ENCODE measurements at regions not wholly inside any gene's neighbourhood (a gene's known extent, or its start where the extent isn't known, plus 50 kb on each side); places are given as distances from the start of the nearest gene placed in this dataset.

DNA sequence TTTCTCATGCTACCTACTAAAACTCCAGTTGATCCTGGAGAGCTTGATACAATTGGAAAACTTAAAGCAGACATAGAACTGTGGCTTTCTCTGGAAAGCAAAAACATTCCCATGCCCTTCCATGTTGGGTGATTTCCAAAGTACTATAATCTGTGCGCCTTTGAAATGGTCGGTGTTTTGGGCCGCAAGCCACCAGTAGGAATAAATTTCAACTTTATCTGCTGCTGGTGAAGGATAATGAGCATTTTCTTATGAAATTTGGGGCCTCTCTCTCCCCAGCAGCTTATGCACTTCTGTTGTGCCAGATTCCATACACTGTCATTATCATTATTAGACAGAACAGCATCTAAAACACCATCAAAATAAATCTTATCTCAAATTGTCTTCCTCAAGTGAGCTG is 366.7 kb upstream of the RPS6KA3 start:
- no peak for TF ChIP-seq EZH2 (IDR thresholded peaks at IDR 0.05; ENCODE audit: insufficient read depth, low read length)
- TF ChIP-seq, protein P1, sequence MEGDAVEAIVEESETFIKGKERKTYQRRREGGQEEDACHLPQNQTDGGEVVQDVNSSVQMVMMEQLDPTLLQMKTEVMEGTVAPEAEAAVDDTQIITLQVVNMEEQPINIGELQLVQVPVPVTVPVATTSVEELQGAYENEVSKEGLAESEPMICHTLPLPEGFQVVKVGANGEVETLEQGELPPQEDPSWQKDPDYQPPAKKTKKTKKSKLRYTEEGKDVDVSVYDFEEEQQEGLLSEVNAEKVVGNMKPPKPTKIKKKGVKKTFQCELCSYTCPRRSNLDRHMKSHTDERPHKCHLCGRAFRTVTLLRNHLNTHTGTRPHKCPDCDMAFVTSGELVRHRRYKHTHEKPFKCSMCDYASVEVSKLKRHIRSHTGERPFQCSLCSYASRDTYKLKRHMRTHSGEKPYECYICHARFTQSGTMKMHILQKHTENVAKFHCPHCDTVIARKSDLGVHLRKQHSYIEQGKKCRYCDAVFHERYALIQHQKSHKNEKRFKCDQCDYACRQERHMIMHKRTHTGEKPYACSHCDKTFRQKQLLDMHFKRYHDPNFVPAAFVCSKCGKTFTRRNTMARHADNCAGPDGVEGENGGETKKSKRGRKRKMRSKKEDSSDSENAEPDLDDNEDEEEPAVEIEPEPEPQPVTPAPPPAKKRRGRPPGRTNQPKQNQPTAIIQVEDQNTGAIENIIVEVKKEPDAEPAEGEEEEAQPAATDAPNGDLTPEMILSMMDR (IDR thresholded peaks at IDR 0.05; ENCODE audit: insufficient read depth, low read depth, low read length), result no peak

Measured in astrocyte (in vitro differentiated cells and primary cell).